ENCODE measurements at regions not wholly inside any gene's neighbourhood (a gene's known extent, or its start where the extent isn't known, plus 50 kb on each side); places are given as distances from the start of the nearest gene placed in this dataset.

GRCh38 chr1:182286761-182287160 is 104.8 kb downstream of the GLUL start:
- TF ChIP-seq ZNF114 (tag by site-specific recombination; IDR thresholded peaks at IDR 0.05) = no peak
- TF ChIP-seq ZEB2 (tag by site-specific recombination; IDR thresholded peaks at IDR 0.05) = no peak
- TF ChIP-seq ZNF394 (tag by site-specific recombination; IDR thresholded peaks at IDR 0.05; ENCODE audit: borderline replicate concordance) = no peak
- TF ChIP-seq OVOL3 (tag by site-specific recombination; IDR thresholded peaks at IDR 0.05) = no peak
- TF ChIP-seq ZNF488 (tag by site-specific recombination; IDR thresholded peaks at IDR 0.05) = no peak
- no peak for TF ChIP-seq ZNF169 (tag by site-specific recombination; IDR thresholded peaks at IDR 0.05)

All from HEK293 (cell line).